Body of pancreas (tissue), 4 donors: ENCODE measurements at regions not wholly inside any gene's neighbourhood (a gene's known extent, or its start where the extent isn't known, plus 50 kb on each side); places are given as distances from the start of the nearest gene placed in this dataset.

Experiments
- POLR2A ChIP-seq, 3 donors: fragments of 450-650 bp; IDR thresholded peaks; one replicate each; pipeline ENCODE4 v1.6.1; 2016; ENCODE audit warnings: antibody characterized with exemption in 3 of 3, mild to moderate bottlenecking in 2 of 3
- TF ChIP-seq, protein P1 (sequence below), 7 experiments: fragments of 450-650 bp in 4 of 7; fragments of 200-600 bp in 3 of 7; sonication (generic) in 3 of 7; IDR thresholded peaks; one replicate each; pipeline ENCODE4 v1.5.1; 2016 to 2019; ENCODE audit warnings: antibody characterized with exemption in 7 of 7

DNA sequence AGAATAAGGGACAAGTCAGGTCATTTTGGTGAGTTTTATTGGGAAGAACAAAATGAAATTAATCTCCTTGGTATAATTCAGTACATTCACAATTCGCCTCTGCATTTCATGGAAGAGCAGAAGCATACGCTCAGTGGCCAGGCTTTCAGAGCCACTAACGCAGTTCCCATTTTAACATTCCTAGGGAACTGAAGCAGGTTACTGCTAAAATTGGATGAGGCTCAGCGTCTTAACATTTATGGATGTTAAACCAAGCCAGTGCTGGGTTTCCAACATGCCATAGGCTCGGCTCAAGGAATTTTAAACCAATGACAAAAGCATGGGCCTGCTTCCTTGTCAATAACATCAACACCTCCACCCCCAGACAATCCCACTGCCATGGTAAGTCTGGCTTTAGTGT lies 172.7 kb upstream of the PRICKLE2 start:
- TF ChIP-seq, protein P1, sequence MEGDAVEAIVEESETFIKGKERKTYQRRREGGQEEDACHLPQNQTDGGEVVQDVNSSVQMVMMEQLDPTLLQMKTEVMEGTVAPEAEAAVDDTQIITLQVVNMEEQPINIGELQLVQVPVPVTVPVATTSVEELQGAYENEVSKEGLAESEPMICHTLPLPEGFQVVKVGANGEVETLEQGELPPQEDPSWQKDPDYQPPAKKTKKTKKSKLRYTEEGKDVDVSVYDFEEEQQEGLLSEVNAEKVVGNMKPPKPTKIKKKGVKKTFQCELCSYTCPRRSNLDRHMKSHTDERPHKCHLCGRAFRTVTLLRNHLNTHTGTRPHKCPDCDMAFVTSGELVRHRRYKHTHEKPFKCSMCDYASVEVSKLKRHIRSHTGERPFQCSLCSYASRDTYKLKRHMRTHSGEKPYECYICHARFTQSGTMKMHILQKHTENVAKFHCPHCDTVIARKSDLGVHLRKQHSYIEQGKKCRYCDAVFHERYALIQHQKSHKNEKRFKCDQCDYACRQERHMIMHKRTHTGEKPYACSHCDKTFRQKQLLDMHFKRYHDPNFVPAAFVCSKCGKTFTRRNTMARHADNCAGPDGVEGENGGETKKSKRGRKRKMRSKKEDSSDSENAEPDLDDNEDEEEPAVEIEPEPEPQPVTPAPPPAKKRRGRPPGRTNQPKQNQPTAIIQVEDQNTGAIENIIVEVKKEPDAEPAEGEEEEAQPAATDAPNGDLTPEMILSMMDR (IDR thresholded peaks at IDR 0.05): no peak
- TF ChIP-seq POLR2A (IDR thresholded peaks at IDR 0.05): no peak
